ENCODE measurements at regions not wholly inside any gene's neighbourhood (a gene's known extent, or its start where the extent isn't known, plus 50 kb on each side); places are given as distances from the start of the nearest gene placed in this dataset.

- intact Hi-C loops (cut with DNase I), result no loop called here
- WGBS, result 94% methylated on average over 3 of the region's 3 CpGs
- Histone ChIP-seq H3K9me3 (ENCODE audit: control insufficient read depth, low read length) (no peaks in the 10 kb centered on the region), H3K4me1 (ENCODE audit: control insufficient read depth, insufficient read depth, low read length) (no peaks in the 10 kb centered on the region), H3K27me3 (ENCODE audit: control insufficient read depth, insufficient read depth) (no peaks in the 10 kb centered on the region), H3K4me3 (ENCODE audit: low read length) (no peak overlapping the region), H3K27ac (ENCODE audit: low read length) (no peak overlapping the region)
- no peak for DNase-seq
- no peak for ATAC-seq
These were observed 887.1 kb upstream of the GHITM start for GRCh38 chr10:83252169-83252568.

- no peak for ATAC-seq
These were observed 886.7 kb upstream of the GHITM start for GRCh38 chr10:83252596-83252995.

GRCh38 chr10:83253011-83253671 lies 886.2 kb upstream of the GHITM start:
- WGBS, result 94% methylated on average over 1 of the region's 1 CpG
- H3K4me1 ChIP-seq (ENCODE audit: control insufficient read depth, insufficient read depth, low read length), result no peaks in the 10 kb centered on the region
- no peak overlapping the region for H3K4me3 ChIP-seq (ENCODE audit: low read length)
- H3K9me3 ChIP-seq (ENCODE audit: control insufficient read depth, low read length), result no peaks in the 10 kb centered on the region
- ATAC-seq (no peak), DNase-seq (no peak)
- H3K27ac ChIP-seq (ENCODE audit: low read length), result no peak overlapping the region
- intact Hi-C loops (cut with DNase I), result no loop called here
- H3K27me3 ChIP-seq (ENCODE audit: control insufficient read depth, insufficient read depth), result no peaks in the 10 kb centered on the region

More at GRCh38 chr10:83252596-83252995, 886.7 kb upstream of the GHITM start:
- Histone ChIP-seq H3K27me3 (ENCODE audit: control insufficient read depth, insufficient read depth) (no peaks in the 10 kb centered on the region), H3K4me3 (ENCODE audit: low read length) (no peak overlapping the region), H3K9me3 (ENCODE audit: control insufficient read depth, low read length) (no peaks in the 10 kb centered on the region), H3K27ac (ENCODE audit: low read length) (no peak overlapping the region), H3K4me1 (ENCODE audit: control insufficient read depth, insufficient read depth, low read length) (no peaks in the 10 kb centered on the region)
- intact Hi-C loops (cut with DNase I), result no loop called here
- no peak for DNase-seq

GRCh38 chr10:83254698-83255097 lies 884.6 kb upstream of the GHITM start:
- intact Hi-C loops (cut with DNase I), result no loop called here
- Histone ChIP-seq H3K27me3 (ENCODE audit: control insufficient read depth, insufficient read depth) (no peaks in the 10 kb centered on the region), H3K27ac (ENCODE audit: low read length) (no peak overlapping the region), H3K9me3 (ENCODE audit: control insufficient read depth, low read length) (no peaks in the 10 kb centered on the region), H3K4me3 (ENCODE audit: low read length) (no peak overlapping the region), H3K4me1 (ENCODE audit: control insufficient read depth, insufficient read depth, low read length) (no peaks in the 10 kb centered on the region)
- DNase-seq, result no peak
- 53% methylated on average over 1 of the region's 1 CpG for WGBS
- ATAC-seq, result no peak

- no peak for ATAC-seq
- Histone ChIP-seq H3K9me3 (ENCODE audit: control insufficient read depth, low read length) (no peaks in the 10 kb centered on the region), H3K4me3 (ENCODE audit: low read length) (no peak overlapping the region), H3K4me1 (ENCODE audit: control insufficient read depth, insufficient read depth, low read length) (no peaks in the 10 kb centered on the region), H3K27ac (ENCODE audit: low read length) (no peak overlapping the region), H3K27me3 (ENCODE audit: control insufficient read depth, insufficient read depth) (no peaks in the 10 kb centered on the region)
- 93% methylated on average over 1 of the region's 1 CpG for WGBS
- intact Hi-C loops (cut with DNase I), result no loop called here
- DNase-seq, result no peak
These were observed 876.9 kb upstream of the GHITM start for GRCh38 chr10:83262434-83262833.

- DNase-seq (no peak), ATAC-seq (no peak)
- no peak overlapping the region for H3K27ac ChIP-seq (ENCODE audit: low read length)
These were observed 866.5 kb upstream of the GHITM start for GRCh38 chr10:83272666-83273434.

GRCh38 chr10:83274088-83274487 lies 865.2 kb upstream of the GHITM start:
- intact Hi-C loops (cut with DNase I), result no loop called here
- H3K4me1 ChIP-seq (ENCODE audit: control insufficient read depth, insufficient read depth, low read length), result no peaks in the 10 kb centered on the region
- no peaks in the 10 kb centered on the region for H3K9me3 ChIP-seq (ENCODE audit: control insufficient read depth, low read length)
- H3K27me3 ChIP-seq (ENCODE audit: control insufficient read depth, insufficient read depth), result no peaks in the 10 kb centered on the region
- DNase-seq (no peak), ATAC-seq (no peak)
- no peak overlapping the region for H3K4me3 ChIP-seq (ENCODE audit: low read length)
- WGBS, result 70% methylated on average over 1 of the region's 1 CpG
- H3K27ac ChIP-seq (ENCODE audit: low read length), result no peak overlapping the region

More at GRCh38 chr10:83272666-83273434, 866.5 kb upstream of the GHITM start:
- no peaks in the 10 kb centered on the region for H3K27me3 ChIP-seq (ENCODE audit: control insufficient read depth, insufficient read depth)
- H3K4me3 ChIP-seq (ENCODE audit: low read length), result no peak overlapping the region
- intact Hi-C loops (cut with DNase I), result no loop called here
- no peaks in the 10 kb centered on the region for H3K4me1 ChIP-seq (ENCODE audit: control insufficient read depth, insufficient read depth, low read length)
- WGBS, result 63% methylated on average over 3 of the region's 3 CpGs
- no peaks in the 10 kb centered on the region for H3K9me3 ChIP-seq (ENCODE audit: control insufficient read depth, low read length)

GRCh38 chr10:83276971-83277370 lies 862.3 kb upstream of the GHITM start:
- WGBS, result 85% methylated on average over 2 of the region's 2 CpGs
- intact Hi-C loops (cut with DNase I), result no loop called here
- DNase-seq, result no peak
- Histone ChIP-seq H3K27me3 (ENCODE audit: control insufficient read depth, insufficient read depth) (no peaks in the 10 kb centered on the region), H3K4me1 (ENCODE audit: control insufficient read depth, insufficient read depth, low read length) (no peaks in the 10 kb centered on the region), H3K4me3 (ENCODE audit: low read length) (no peak overlapping the region), H3K27ac (ENCODE audit: low read length) (no peak overlapping the region), H3K9me3 (ENCODE audit: control insufficient read depth, low read length) (no peaks in the 10 kb centered on the region)
- ATAC-seq, result no peak

- DNase-seq, result peak in 1 of 3 donors; percentile 26
- Histone ChIP-seq H3K27me3 (ENCODE audit: control insufficient read depth, insufficient read depth) (no peaks in the 10 kb centered on the region), H3K4me3 (ENCODE audit: low read length) (no peak overlapping the region), H3K4me1 (ENCODE audit: control insufficient read depth, insufficient read depth, low read length) (no peaks in the 10 kb centered on the region), H3K9me3 (ENCODE audit: control insufficient read depth, low read length) (no peaks in the 10 kb centered on the region), H3K27ac (ENCODE audit: low read length) (no peak overlapping the region)
- intact Hi-C loops (cut with DNase I), result no loop called here
- ATAC-seq, result no peak
These were observed 856.2 kb upstream of the GHITM start for GRCh38 chr10:83283151-83283550.

- intact Hi-C loops (cut with DNase I), result no loop called here
- Histone ChIP-seq H3K27ac (ENCODE audit: low read length) (no peak overlapping the region), H3K4me1 (ENCODE audit: control insufficient read depth, insufficient read depth, low read length) (no peaks in the 10 kb centered on the region), H3K27me3 (ENCODE audit: control insufficient read depth, insufficient read depth) (no peaks in the 10 kb centered on the region), H3K4me3 (ENCODE audit: low read length) (no peak overlapping the region), H3K9me3 (ENCODE audit: control insufficient read depth, low read length) (no peaks in the 10 kb centered on the region)
- ATAC-seq, result no peak
- DNase-seq, result no peak
- WGBS, result 58% methylated on average over 2 of the region's 2 CpGs
These were observed 851.9 kb upstream of the GHITM start for GRCh38 chr10:83287374-83287773.

- no peaks in the 10 kb centered on the region for H3K27me3 ChIP-seq (ENCODE audit: control insufficient read depth, insufficient read depth)
- no peak for ATAC-seq
- H3K9me3 ChIP-seq (ENCODE audit: control insufficient read depth, low read length), result no peaks in the 10 kb centered on the region
- intact Hi-C loops (cut with DNase I), result no loop called here
- 48% methylated on average over 2 of the region's 2 CpGs for WGBS
- DNase-seq, result no peak
- H3K4me1 ChIP-seq (ENCODE audit: control insufficient read depth, insufficient read depth, low read length), result no peaks in the 10 kb centered on the region
- no peak overlapping the region for H3K4me3 ChIP-seq (ENCODE audit: low read length)
- no peak overlapping the region for H3K27ac ChIP-seq (ENCODE audit: low read length)
These were observed 849.9 kb upstream of the GHITM start for GRCh38 chr10:83289373-83289772.
